ENCODE measurements at regions not wholly inside any gene's neighbourhood (a gene's known extent, or its start where the extent isn't known, plus 50 kb on each side); places are given as distances from the start of the nearest gene placed in this dataset.

DNA sequence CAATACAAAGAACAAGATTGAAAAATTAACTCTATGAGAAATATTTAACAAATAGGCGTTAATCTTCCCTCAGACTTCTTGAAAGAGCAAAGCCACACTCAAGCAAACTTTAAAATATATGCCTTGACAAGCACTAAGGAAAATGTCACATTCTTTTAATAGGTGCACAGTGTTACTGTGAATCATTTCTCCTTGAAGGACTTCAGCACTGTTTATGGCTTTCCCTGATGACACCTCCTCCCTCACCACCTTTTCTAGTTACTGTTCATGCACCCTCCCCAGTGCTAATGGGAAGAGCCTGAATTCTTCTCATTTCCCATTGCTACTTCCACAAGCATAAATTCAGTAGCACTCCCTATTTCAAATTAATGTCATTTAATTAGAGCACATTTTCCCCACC is 299.5 kb upstream of the RRP15 start:
- Histone ChIP-seq H3K4me1 (ENCODE audit: control insufficient read depth, insufficient read depth, low read length) (no peaks in the 10 kb centered on the region), H2AFZ (ENCODE audit: control insufficient read depth, low read depth, low read length) (no peak overlapping the region), H3K27me3 (replicated peaks in 1 of 2; ENCODE audit: control insufficient read depth in 2 of 2, insufficient read depth in 2 of 2, low read length in 1 of 2) (no peaks in the 10 kb centered on the region), H3K36me3 (ENCODE audit: control insufficient read depth in 2 of 2, insufficient read depth in 2 of 2, low read length in 1 of 2) (no peaks in the 10 kb centered on the region), H3K79me2 (ENCODE audit: control insufficient read depth, insufficient read depth, low read length) (no peaks in the 10 kb centered on the region), H4K20me1 (ENCODE audit: control insufficient read depth, insufficient read depth) (no peaks in the 10 kb centered on the region), H3K9ac (ENCODE audit: control insufficient read depth, insufficient read depth, low read length) (no peak overlapping the region), H3K4me2 (ENCODE audit: control insufficient read depth, insufficient read depth) (no peak overlapping the region), H3K27ac (ENCODE audit: control insufficient read depth, insufficient read depth) (no peak overlapping the region), H3K9me3 (replicated peaks; ENCODE audit: control insufficient read depth, insufficient read depth, low read length) (no peaks in the 10 kb centered on the region), H3K4me3 (no peak overlapping the region)
- ATAC-seq: no peak
- no TSS peak for BruUV-seq (replicated peaks)
- in situ Hi-C loops (cut with MboI): no loop called here
- no peak for FAIRE-seq
- ChIA-PET POLR2A (no interaction called here), CTCF (no interaction called here), SMC1A (ENCODE audit: uncharacterized antibody, unreplicated experiment) (no interaction called here), RAD21 (ENCODE audit: unreplicated experiment) (no interaction called here)
- intact Hi-C loops (cut with micrococcal nuclease; ENCODE audit: unreplicated experiment): no loop called here
- no peak for TF ChIP-seq NFYB (IDR thresholded peaks at IDR 0.05; ENCODE audit: insufficient read depth, low read depth, low read length)
- TF ChIP-seq RCOR1 (conservative IDR thresholded peaks at IDR 0.05; ENCODE audit: low read depth, low read length): no peak
- TF ChIP-seq, protein P1, sequence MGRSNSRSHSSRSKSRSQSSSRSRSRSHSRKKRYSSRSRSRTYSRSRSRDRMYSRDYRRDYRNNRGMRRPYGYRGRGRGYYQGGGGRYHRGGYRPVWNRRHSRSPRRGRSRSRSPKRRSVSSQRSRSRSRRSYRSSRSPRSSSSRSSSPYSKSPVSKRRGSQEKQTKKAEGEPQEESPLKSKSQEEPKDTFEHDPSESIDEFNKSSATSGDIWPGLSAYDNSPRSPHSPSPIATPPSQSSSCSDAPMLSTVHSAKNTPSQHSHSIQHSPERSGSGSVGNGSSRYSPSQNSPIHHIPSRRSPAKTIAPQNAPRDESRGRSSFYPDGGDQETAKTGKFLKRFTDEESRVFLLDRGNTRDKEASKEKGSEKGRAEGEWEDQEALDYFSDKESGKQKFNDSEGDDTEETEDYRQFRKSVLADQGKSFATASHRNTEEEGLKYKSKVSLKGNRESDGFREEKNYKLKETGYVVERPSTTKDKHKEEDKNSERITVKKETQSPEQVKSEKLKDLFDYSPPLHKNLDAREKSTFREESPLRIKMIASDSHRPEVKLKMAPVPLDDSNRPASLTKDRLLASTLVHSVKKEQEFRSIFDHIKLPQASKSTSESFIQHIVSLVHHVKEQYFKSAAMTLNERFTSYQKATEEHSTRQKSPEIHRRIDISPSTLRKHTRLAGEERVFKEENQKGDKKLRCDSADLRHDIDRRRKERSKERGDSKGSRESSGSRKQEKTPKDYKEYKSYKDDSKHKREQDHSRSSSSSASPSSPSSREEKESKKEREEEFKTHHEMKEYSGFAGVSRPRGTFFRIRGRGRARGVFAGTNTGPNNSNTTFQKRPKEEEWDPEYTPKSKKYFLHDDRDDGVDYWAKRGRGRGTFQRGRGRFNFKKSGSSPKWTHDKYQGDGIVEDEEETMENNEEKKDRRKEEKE (IDR thresholded peaks at IDR 0.05): no peak
- no peak for TF ChIP-seq ESRRA (IDR thresholded peaks at IDR 0.05; ENCODE audit: low read length)
- TF ChIP-seq GABPA (IDR thresholded peaks at IDR 0.05; ENCODE audit: low read depth): no peak
- TF ChIP-seq MTA2 (IDR thresholded peaks at IDR 0.05; ENCODE audit: low read depth): no peak
- TF ChIP-seq, protein P2, sequence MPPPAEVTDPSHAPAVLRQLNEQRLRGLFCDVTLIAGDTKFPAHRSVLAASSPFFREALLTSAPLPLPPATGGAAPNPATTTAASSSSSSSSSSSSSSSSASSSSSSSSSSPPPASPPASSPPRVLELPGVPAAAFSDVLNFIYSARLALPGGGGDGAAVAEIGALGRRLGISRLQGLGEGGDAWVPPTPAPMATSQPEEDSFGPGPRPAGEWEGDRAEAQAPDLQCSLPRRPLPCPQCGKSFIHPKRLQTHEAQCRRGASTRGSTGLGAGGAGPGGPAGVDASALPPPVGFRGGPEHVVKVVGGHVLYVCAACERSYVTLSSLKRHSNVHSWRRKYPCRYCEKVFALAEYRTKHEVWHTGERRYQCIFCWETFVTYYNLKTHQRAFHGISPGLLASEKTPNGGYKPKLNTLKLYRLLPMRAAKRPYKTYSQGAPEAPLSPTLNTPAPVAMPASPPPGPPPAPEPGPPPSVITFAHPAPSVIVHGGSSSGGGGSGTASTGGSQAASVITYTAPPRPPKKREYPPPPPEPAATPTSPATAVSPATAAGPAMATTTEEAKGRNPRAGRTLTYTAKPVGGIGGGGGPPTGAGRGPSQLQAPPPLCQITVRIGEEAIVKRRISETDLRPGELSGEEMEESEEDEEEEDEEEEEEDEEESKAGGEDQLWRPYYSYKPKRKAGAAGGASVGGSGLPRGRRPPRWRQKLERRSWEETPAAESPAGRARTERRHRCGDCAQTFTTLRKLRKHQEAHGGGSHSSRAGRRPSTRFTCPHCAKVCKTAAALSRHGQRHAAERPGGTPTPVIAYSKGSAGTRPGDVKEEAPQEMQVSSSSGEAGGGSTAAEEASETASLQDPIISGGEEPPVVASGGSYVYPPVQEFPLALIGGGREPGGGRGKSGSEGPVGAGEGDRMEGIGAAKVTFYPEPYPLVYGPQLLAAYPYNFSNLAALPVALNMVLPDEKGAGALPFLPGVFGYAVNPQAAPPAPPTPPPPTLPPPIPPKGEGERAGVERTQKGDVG (CRISPR knock-in tag; IDR thresholded peaks at IDR 0.05): no peak
- TF ChIP-seq, protein P3, sequence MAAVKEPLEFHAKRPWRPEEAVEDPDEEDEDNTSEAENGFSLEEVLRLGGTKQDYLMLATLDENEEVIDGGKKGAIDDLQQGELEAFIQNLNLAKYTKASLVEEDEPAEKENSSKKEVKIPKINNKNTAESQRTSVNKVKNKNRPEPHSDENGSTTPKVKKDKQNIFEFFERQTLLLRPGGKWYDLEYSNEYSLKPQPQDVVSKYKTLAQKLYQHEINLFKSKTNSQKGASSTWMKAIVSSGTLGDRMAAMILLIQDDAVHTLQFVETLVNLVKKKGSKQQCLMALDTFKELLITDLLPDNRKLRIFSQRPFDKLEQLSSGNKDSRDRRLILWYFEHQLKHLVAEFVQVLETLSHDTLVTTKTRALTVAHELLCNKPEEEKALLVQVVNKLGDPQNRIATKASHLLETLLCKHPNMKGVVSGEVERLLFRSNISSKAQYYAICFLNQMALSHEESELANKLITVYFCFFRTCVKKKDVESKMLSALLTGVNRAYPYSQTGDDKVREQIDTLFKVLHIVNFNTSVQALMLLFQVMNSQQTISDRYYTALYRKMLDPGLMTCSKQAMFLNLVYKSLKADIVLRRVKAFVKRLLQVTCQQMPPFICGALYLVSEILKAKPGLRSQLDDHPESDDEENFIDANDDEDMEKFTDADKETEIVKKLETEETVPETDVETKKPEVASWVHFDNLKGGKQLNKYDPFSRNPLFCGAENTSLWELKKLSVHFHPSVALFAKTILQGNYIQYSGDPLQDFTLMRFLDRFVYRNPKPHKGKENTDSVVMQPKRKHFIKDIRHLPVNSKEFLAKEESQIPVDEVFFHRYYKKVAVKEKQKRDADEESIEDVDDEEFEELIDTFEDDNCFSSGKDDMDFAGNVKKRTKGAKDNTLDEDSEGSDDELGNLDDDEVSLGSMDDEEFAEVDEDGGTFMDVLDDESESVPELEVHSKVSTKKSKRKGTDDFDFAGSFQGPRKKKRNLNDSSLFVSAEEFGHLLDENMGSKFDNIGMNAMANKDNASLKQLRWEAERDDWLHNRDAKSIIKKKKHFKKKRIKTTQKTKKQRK (IDR thresholded peaks at IDR 0.05; ENCODE audit: low read depth, low read length): no peak
- TF ChIP-seq NBN (IDR thresholded peaks at IDR 0.05): no peak
- no peak for TF ChIP-seq IRF4 (IDR thresholded peaks at IDR 0.05; ENCODE audit: low read depth, low read length)
- TF ChIP-seq POLR2A (IDR thresholded peaks at IDR 0.05; ENCODE audit: low read depth, low read length): no peak
- TF ChIP-seq, protein P4, sequence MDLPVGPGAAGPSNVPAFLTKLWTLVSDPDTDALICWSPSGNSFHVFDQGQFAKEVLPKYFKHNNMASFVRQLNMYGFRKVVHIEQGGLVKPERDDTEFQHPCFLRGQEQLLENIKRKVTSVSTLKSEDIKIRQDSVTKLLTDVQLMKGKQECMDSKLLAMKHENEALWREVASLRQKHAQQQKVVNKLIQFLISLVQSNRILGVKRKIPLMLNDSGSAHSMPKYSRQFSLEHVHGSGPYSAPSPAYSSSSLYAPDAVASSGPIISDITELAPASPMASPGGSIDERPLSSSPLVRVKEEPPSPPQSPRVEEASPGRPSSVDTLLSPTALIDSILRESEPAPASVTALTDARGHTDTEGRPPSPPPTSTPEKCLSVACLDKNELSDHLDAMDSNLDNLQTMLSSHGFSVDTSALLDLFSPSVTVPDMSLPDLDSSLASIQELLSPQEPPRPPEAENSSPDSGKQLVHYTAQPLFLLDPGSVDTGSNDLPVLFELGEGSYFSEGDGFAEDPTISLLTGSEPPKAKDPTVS (IDR thresholded peaks at IDR 0.05; ENCODE audit: low read depth, low read length): no peak
- WGBS (ENCODE audit: insufficient coverage, insufficient replicate concordance, low lambda C conversion rate, missing lambda C conversion rate): 0% methylated on average over 1 of the region's 1 CpG
- DNase-seq (ENCODE audit: low read depth, low spot score): no peak
